Neural progenitor cell (in vitro differentiated cells): ENCODE measurements at regions not wholly inside any gene's neighbourhood (a gene's known extent, or its start where the extent isn't known, plus 50 kb on each side); places are given as distances from the start of the nearest gene placed in this dataset.

Source experiments
- DNase-seq: peaks from one replicate; pipeline ENCODE4 v3.0.0-alpha.2; 2016; ENCODE audit warnings: low spot score
- H2AFZ ChIP-seq: fragments of 200-600 bp; sonication (generic); replicated peaks from 2 replicates; pipeline ENCODE4 v1.6.1; 2016; ENCODE audit warnings: antibody characterized with exemption
- H3F3A ChIP-seq: fragments of 200-600 bp; sonication (generic); 2 replicates; pipeline ENCODE4 v1.6.1; 2016; ENCODE audit warnings: antibody characterized with exemption, low read depth
- H3K27ac ChIP-seq: fragments of 200-600 bp; sonication (generic); 2 replicates; pipeline ENCODE4 v1.5.1; 2016; ENCODE audit warnings: mild to moderate bottlenecking
- H3K27me3 ChIP-seq: fragments of 200-600 bp; sonication (generic); 2 replicates; pipeline ENCODE4 v1.6.1; 2016; ENCODE audit warnings: mild to moderate bottlenecking, moderate library complexity
- H3K36me3 ChIP-seq: fragments of 200-600 bp; sonication (generic); 2 replicates; pipeline ENCODE4 v1.5.1; 2016
- H3K4me1 ChIP-seq: fragments of 200-600 bp; sonication (generic); 2 replicates; pipeline ENCODE4 v1.6.1; 2016; ENCODE audit warnings: mixed run types
- H3K4me2 ChIP-seq: fragments of 200-600 bp; sonication (generic); 2 replicates; pipeline ENCODE4 v1.6.1; 2016
- H3K4me3 ChIP-seq: fragments of 200-600 bp; sonication (generic); 2 replicates; pipeline ENCODE4 v1.5.1; 2016
- H3K79me2 ChIP-seq: fragments of 200-600 bp; sonication (generic); 2 replicates; pipeline ENCODE4 v1.6.1; 2016; ENCODE audit warnings: low read depth
- H3K9ac ChIP-seq: fragments of 200-600 bp; sonication (generic); 2 replicates; pipeline ENCODE4 v1.6.1; 2016
- H3K9me3 ChIP-seq: fragments of 200-600 bp; sonication (generic); 2 replicates; pipeline ENCODE4 v1.5.1; 2016; ENCODE audit warnings: low read depth
- H4K20me1 ChIP-seq: fragments of 200-600 bp; sonication (generic); 2 replicates; pipeline ENCODE4 v1.6.1; 2016; ENCODE audit warnings: low read depth
- H3K27ac Mint-ChIP-seq: 3 replicates; pipeline ENCODE4 v1.8.0; 2021; ENCODE audit warnings: mixed read lengths
- H3K27me3 Mint-ChIP-seq: 2 replicates; pipeline ENCODE4 v1.8.0; 2022; ENCODE audit warnings: low read depth, mild to moderate bottlenecking, inconsistent platforms, moderate library complexity, mixed read lengths; ENCODE audit not compliant: insufficient read depth
- H3K36me3 Mint-ChIP-seq: 3 replicates; pipeline ENCODE4 v1.8.0; 2021; ENCODE audit warnings: mixed read lengths
- H3K4me1 Mint-ChIP-seq: 3 replicates; pipeline ENCODE4 v1.8.0; 2021; ENCODE audit warnings: mixed read lengths
- H3K4me3 Mint-ChIP-seq: 3 replicates; pipeline ENCODE4 v1.8.0; 2021; ENCODE audit warnings: mild to moderate bottlenecking, moderate library complexity, mixed read lengths
- H3K9me3 Mint-ChIP-seq: 3 replicates; pipeline ENCODE4 v1.8.0; 2020; ENCODE audit warnings: mixed read lengths
- CTCF ChIP-seq: fragments of 200-600 bp; sonication (generic); IDR thresholded peaks from 2 replicates; pipeline ENCODE4 v1.5.1; 2017; ENCODE audit warnings: antibody characterized with exemption, mild to moderate bottlenecking
- EZH2 ChIP-seq: fragments of 200-600 bp; sonication (generic); IDR thresholded peaks from 2 replicates; pipeline ENCODE4 v1.6.1; 2017; ENCODE audit warnings: antibody characterized with exemption, mild to moderate bottlenecking, moderate library complexity
- EZH2phosphoT487 ChIP-seq: fragments of 200-600 bp; sonication (generic); IDR thresholded peaks from 2 replicates; pipeline ENCODE4 v1.6.1; 2017; ENCODE audit warnings: antibody characterized with exemption

GRCh38 chr5:17067657-17068392 is 131.7 kb upstream of the MYO10 start:
- H3F3A ChIP-seq: no peaks in the 10 kb centered on the region
- Mint-ChIP-seq H3K4me1 (no peaks in the 10 kb centered on the region), H3K4me3 (no peak overlapping the region), H3K9me3 (no peaks in the 10 kb centered on the region), H3K36me3 (no peaks in the 10 kb centered on the region), H3K27me3 (peaks cover 8% of the 10 kb centered on the region), H3K27ac (no peak overlapping the region)
- H3K4me3 ChIP-seq: no peak overlapping the region
- no peaks in the 10 kb centered on the region for H3K4me1 ChIP-seq
- no peak overlapping the region for H3K27ac ChIP-seq
- TF ChIP-seq EZH2phosphoT487 (no peak), CTCF (no peak)
- no peaks in the 10 kb centered on the region for H3K36me3 ChIP-seq
- no peaks in the 10 kb centered on the region for H3K79me2 ChIP-seq
- H3K9me3 ChIP-seq: no peaks in the 10 kb centered on the region
- no peaks in the 10 kb centered on the region for H3K27me3 ChIP-seq
- H3K9ac ChIP-seq: no peak overlapping the region
- no peak overlapping the region for H2AFZ ChIP-seq
- no peak for DNase-seq
- no peak overlapping the region for H3K4me2 ChIP-seq
- H4K20me1 ChIP-seq: no peaks in the 10 kb centered on the region

GRCh38 chr5:17069995-17070511 is 134.0 kb upstream of the MYO10 start:
- Histone ChIP-seq H3K9ac (no peak overlapping the region), H3K79me2 (no peaks in the 10 kb centered on the region), H3K4me2 (no peak overlapping the region), H3K4me1 (no peaks in the 10 kb centered on the region), H3K9me3 (no peaks in the 10 kb centered on the region), H4K20me1 (no peaks in the 10 kb centered on the region), H3K27ac (no peak overlapping the region), H3F3A (no peaks in the 10 kb centered on the region), H3K36me3 (no peaks in the 10 kb centered on the region), H3K27me3 (no peaks in the 10 kb centered on the region), H2AFZ (no peak overlapping the region), H3K4me3 (no peak overlapping the region)
- peaks cover 8% of the 10 kb centered on the region for H3K27me3 Mint-ChIP-seq
- H3K27ac Mint-ChIP-seq: no peak overlapping the region
- no peaks in the 10 kb centered on the region for H3K4me1 Mint-ChIP-seq
- DNase-seq: no peak
- H3K9me3 Mint-ChIP-seq: no peaks in the 10 kb centered on the region
- H3K4me3 Mint-ChIP-seq: no peak overlapping the region
- H3K36me3 Mint-ChIP-seq: no peaks in the 10 kb centered on the region
- TF ChIP-seq EZH2: no peak
- no peak for TF ChIP-seq CTCF
- TF ChIP-seq EZH2phosphoT487: no peak

GRCh38 chr5:17070647-17071046 is 134.6 kb upstream of the MYO10 start:
- H3K27me3 ChIP-seq: no peaks in the 10 kb centered on the region
- no peaks in the 10 kb centered on the region for H4K20me1 ChIP-seq
- no peak overlapping the region for H2AFZ ChIP-seq
- no peak overlapping the region for H3K4me2 ChIP-seq
- no peak overlapping the region for H3K4me3 ChIP-seq
- no peak overlapping the region for H3K9ac ChIP-seq
- TF ChIP-seq EZH2phosphoT487 (no peak), EZH2 (no peak), CTCF (no peak)
- Mint-ChIP-seq H3K27ac (no peak overlapping the region), H3K4me1 (no peaks in the 10 kb centered on the region), H3K27me3 (peaks cover 6% of the 10 kb centered on the region), H3K9me3 (no peaks in the 10 kb centered on the region), H3K4me3 (no peak overlapping the region), H3K36me3 (no peaks in the 10 kb centered on the region)
- no peak overlapping the region for H3K27ac ChIP-seq
- no peaks in the 10 kb centered on the region for H3K9me3 ChIP-seq
- H3F3A ChIP-seq: no peaks in the 10 kb centered on the region
- no peaks in the 10 kb centered on the region for H3K4me1 ChIP-seq
- no peak for DNase-seq
- H3K36me3 ChIP-seq: no peaks in the 10 kb centered on the region
- no peaks in the 10 kb centered on the region for H3K79me2 ChIP-seq
